CD14-positive monocyte (primary cell): ENCODE measurements at regions not wholly inside any gene's neighbourhood (a gene's known extent, or its start where the extent isn't known, plus 50 kb on each side); places are given as distances from the start of the nearest gene placed in this dataset.

Source experiments
- DNase-seq, 3 donors: peaks; one replicate each; pipeline ENCODE4 v3.0.0-alpha.2; 2011 to 2022
- H2AFZ ChIP-seq: 2 replicates; pipeline ENCODE4 v1.6.0; 2012; ENCODE audit warnings: mild to moderate bottlenecking, low read depth, low read length, inconsistent platforms; ENCODE audit not compliant: insufficient read depth, poor library complexity, severe bottlenecking
- H3K27ac ChIP-seq, 2 donors: 1 replicate in 1 of 2; 2 replicates in 1 of 2; pipeline ENCODE4 v1.5.1; 2012 to 2013; ENCODE audit warnings: low read length in 2 of 2, control low read depth in 1 of 2, inconsistent platforms in 1 of 2, low read depth in 1 of 2, mild to moderate bottlenecking in 1 of 2
- H3K27me3 ChIP-seq, 2 donors: one replicate each; pipeline versions ENCODE4 v1.6.0 to v1.6.1; 2011 to 2013; ENCODE audit warnings: low read length in 2 of 2; ENCODE audit not compliant: control insufficient read depth in 2 of 2, insufficient read depth in 2 of 2
- H3K36me3 ChIP-seq, 2 donors: replicated peaks in 1 of 2; 1 replicate in 1 of 2; 2 replicates in 1 of 2; pipeline versions ENCODE4 v1.5.1 to v1.6.1; 2012 to 2013; ENCODE audit warnings: low read length in 2 of 2, control low read depth in 1 of 2, inconsistent platforms in 1 of 2, mild to moderate bottlenecking in 1 of 2; ENCODE audit not compliant: insufficient read depth in 2 of 2, control insufficient read depth in 1 of 2
- H3K4me1 ChIP-seq, 2 donors: 1 replicate in 1 of 2; 2 replicates in 1 of 2; pipeline versions ENCODE4 v1.5.1 to v1.6.1; 2012 to 2013; ENCODE audit warnings: low read length in 2 of 2, control low read depth in 1 of 2, inconsistent platforms in 1 of 2, mild to moderate bottlenecking in 1 of 2, moderate library complexity in 1 of 2; ENCODE audit not compliant: insufficient read depth in 2 of 2, control insufficient read depth in 1 of 2
- H3K4me2 ChIP-seq: replicated peaks from 2 replicates; pipeline ENCODE3; 2012; ENCODE audit warnings: low read length, moderate library complexity, mild to moderate bottlenecking; ENCODE audit not compliant: poor library complexity, severe bottlenecking; ENCODE audit errors: extremely low read depth
- H3K4me3 ChIP-seq, 3 experiments: fragments of 200-600 bp in 1 of 3; sonication (generic) in 1 of 3; replicated peaks in 1 of 3; 1 replicate in 2 of 3; 2 replicates in 1 of 3; pipeline ENCODE4 v1.5.1; 2011 to 2013; ENCODE audit warnings: low read length in 3 of 3, mild to moderate bottlenecking in 3 of 3, control low read depth in 2 of 3, low read depth in 2 of 3, inconsistent platforms in 1 of 3, moderate library complexity in 1 of 3
- H3K79me2 ChIP-seq: 2 replicates; pipeline ENCODE4 v1.6.0; 2012; ENCODE audit warnings: mild to moderate bottlenecking, control low read depth, inconsistent platforms, low read length, moderate library complexity; ENCODE audit not compliant: insufficient read depth
- H3K9ac ChIP-seq: 2 replicates; pipeline ENCODE4 v1.6.0; 2017; ENCODE audit warnings: low read length, mild to moderate bottlenecking; ENCODE audit not compliant: insufficient read depth, poor library complexity, severe bottlenecking
- H3K9me3 ChIP-seq, 2 donors: replicated peaks in 1 of 2; 1 replicate in 1 of 2; 2 replicates in 1 of 2; pipeline versions ENCODE4 v1.5.1 to v1.6.1; 2012 to 2013; ENCODE audit warnings: low read length in 2 of 2, control low read depth in 1 of 2; ENCODE audit not compliant: control insufficient read depth in 1 of 2, insufficient read depth in 1 of 2
- H4K20me1 ChIP-seq: 2 replicates; pipeline ENCODE4 v1.6.0; 2012; ENCODE audit warnings: mild to moderate bottlenecking, low read length, control low read depth, moderate library complexity; ENCODE audit not compliant: insufficient read depth
- H3K27ac Mint-ChIP-seq, 7 donors: one replicate each; pipeline ENCODE4 v1.8.0; 2020; ENCODE audit warnings: mild to moderate bottlenecking in 7 of 7, mixed read lengths in 7 of 7, moderate library complexity in 6 of 7, inconsistent platforms in 2 of 7
- H3K27me3 Mint-ChIP-seq, 3 donors: one replicate each; pipeline ENCODE4 v1.8.0; 2021 to 2022; ENCODE audit warnings: low read depth in 3 of 3, mild to moderate bottlenecking in 3 of 3, mixed read lengths in 3 of 3, moderate library complexity in 3 of 3, inconsistent platforms in 1 of 3
- H3K36me3 Mint-ChIP-seq, 2 donors: one replicate each; pipeline ENCODE4 v1.8.0; 2020; ENCODE audit warnings: mixed read lengths in 2 of 2, inconsistent platforms in 1 of 2, mild to moderate bottlenecking in 1 of 2
- H3K4me1 Mint-ChIP-seq: one replicate; pipeline ENCODE4 v1.8.0; 2020; ENCODE audit warnings: mild to moderate bottlenecking, mixed read lengths
- H3K4me3 Mint-ChIP-seq, 2 donors: one replicate each; pipeline ENCODE4 v1.8.0; 2020; ENCODE audit warnings: mild to moderate bottlenecking in 2 of 2, mixed read lengths in 2 of 2, moderate library complexity in 1 of 2
- H3K9me3 Mint-ChIP-seq, 7 donors: one replicate each; pipeline ENCODE4 v1.8.0; 2020 to 2022; ENCODE audit warnings: mixed read lengths in 7 of 7, mild to moderate bottlenecking in 6 of 7, moderate library complexity in 6 of 7, inconsistent platforms in 2 of 7
- WGBS: methylation state at CpG from one replicate; pipeline ENCODE4 v1.1.5; 2013; ENCODE audit warnings: missing lambda C conversion rate; ENCODE audit not compliant: insufficient coverage; 5-methylcytosine and 5-hydroxymethylcytosine counted together
- intact Hi-C, 2 donors: fragments of 100-400 bp; cut with micrococcal nuclease; formaldehyde crosslinking; loops; one replicate each; pipeline versions ENCODE4 v1.15.0 to v1.15.1; 2023
- TF ChIP-seq, protein P1 (sequence below): fragments of 200-600 bp; IDR thresholded peaks from one replicate; pipeline ENCODE4 v1.8.0; 2022; ENCODE audit warnings: antibody characterized with exemption, mild to moderate bottlenecking

DNA sequence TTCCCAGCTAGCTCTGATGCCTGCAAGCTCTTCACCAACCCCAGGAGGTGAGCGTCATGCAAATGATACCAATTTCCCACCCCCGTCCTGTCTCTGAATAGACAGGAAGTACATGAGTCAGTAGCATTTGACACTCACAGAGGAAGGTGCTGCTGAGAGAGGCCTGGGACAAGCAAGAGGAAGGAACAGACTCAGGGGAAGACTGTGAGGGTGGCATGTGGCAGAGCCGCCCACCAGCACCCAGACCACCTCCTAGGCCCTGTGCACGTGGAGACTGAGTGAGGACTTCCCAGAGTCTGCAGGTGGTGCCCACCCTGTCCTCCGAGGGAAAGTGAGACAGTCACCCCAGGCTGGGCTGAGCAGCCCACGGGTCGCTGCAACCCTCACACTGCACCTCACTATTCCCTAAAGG, 199.5 kb upstream of the SFSWAP start:
- Histone ChIP-seq H3K27ac (no peak overlapping the region), H3K79me2 (no peaks in the 10 kb centered on the region), H3K27me3 (no peaks in the 10 kb centered on the region), H3K4me1 (peaks cover 7 to 14% of the 10 kb centered on the region in 2 donors), H3K9me3 (peaks cover 3 to 4% of the 10 kb centered on the region in 2 donors), H3K4me2 (no peak overlapping the region), H2AFZ (no peak overlapping the region), H4K20me1 (no peaks in the 10 kb centered on the region), H3K36me3 (no peaks in the 10 kb centered on the region), H3K9ac (peak overlapping the region; percentile 19), H3K4me3 (no peak overlapping the region)
- H3K9me3 Mint-ChIP-seq = peaks cover 3 to 8% (median 5%) of the 10 kb centered on the region in 7 donors
- H3K4me1 Mint-ChIP-seq = peaks cover 10% of the 10 kb centered on the region
- peaks cover 3 to 6% (median 4%) of the 10 kb centered on the region in 3 donors for H3K27me3 Mint-ChIP-seq
- H3K4me3 Mint-ChIP-seq = peak overlapping the region in 1 of 2 donors; percentile 66
- peak overlapping the region in 5 of 7 donors; percentile 11 to 75 (median 47) for H3K27ac Mint-ChIP-seq
- intact Hi-C loops = no loop called here
- H3K36me3 Mint-ChIP-seq = no peaks in the 10 kb centered on the region
- peak; percentile 53 to 79 (median 68) for DNase-seq
- 64% methylated on average over 3 of the region's 7 CpGs for WGBS
- TF ChIP-seq, protein P1, sequence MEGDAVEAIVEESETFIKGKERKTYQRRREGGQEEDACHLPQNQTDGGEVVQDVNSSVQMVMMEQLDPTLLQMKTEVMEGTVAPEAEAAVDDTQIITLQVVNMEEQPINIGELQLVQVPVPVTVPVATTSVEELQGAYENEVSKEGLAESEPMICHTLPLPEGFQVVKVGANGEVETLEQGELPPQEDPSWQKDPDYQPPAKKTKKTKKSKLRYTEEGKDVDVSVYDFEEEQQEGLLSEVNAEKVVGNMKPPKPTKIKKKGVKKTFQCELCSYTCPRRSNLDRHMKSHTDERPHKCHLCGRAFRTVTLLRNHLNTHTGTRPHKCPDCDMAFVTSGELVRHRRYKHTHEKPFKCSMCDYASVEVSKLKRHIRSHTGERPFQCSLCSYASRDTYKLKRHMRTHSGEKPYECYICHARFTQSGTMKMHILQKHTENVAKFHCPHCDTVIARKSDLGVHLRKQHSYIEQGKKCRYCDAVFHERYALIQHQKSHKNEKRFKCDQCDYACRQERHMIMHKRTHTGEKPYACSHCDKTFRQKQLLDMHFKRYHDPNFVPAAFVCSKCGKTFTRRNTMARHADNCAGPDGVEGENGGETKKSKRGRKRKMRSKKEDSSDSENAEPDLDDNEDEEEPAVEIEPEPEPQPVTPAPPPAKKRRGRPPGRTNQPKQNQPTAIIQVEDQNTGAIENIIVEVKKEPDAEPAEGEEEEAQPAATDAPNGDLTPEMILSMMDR = no peak

GRCh38 chr12:131511803-131512561, 198.9 kb upstream of the SFSWAP start:
- 95% methylated on average over 11 of the region's 11 CpGs for WGBS
- intact Hi-C loops = no loop called here
- no peaks in the 10 kb centered on the region for H3K36me3 Mint-ChIP-seq

More at GRCh38 chr12:131511803-131512561, 198.9 kb upstream of the SFSWAP start:
- H3K9me3 Mint-ChIP-seq = peaks cover 3 to 12% (median 7%) of the 10 kb centered on the region in 7 donors
- H4K20me1 ChIP-seq = no peaks in the 10 kb centered on the region
- H3K4me3 ChIP-seq = no peak overlapping the region
- peaks cover 8 to 9% of the 10 kb centered on the region in 2 donors for H3K9me3 ChIP-seq
- H3K9ac ChIP-seq = peak overlapping the region; percentile 19
- no peaks in the 10 kb centered on the region for H3K36me3 ChIP-seq
- TF ChIP-seq, protein P1 = no peak
- peaks cover 3 to 6% (median 4%) of the 10 kb centered on the region in 3 donors for H3K27me3 Mint-ChIP-seq
- peak overlapping the region in 1 of 2 donors; percentile 66 for H3K4me3 Mint-ChIP-seq
- peak overlapping the region in 3 of 7 donors; percentile 22 to 68 (median 47) for H3K27ac Mint-ChIP-seq
- no peaks in the 10 kb centered on the region for H3K79me2 ChIP-seq
- peaks cover 7 to 14% of the 10 kb centered on the region in 2 donors for H3K4me1 ChIP-seq
- H3K4me2 ChIP-seq = no peak overlapping the region
- no peaks in the 10 kb centered on the region for H3K27me3 ChIP-seq
- DNase-seq = no peak
- H3K4me1 Mint-ChIP-seq = peaks cover 10% of the 10 kb centered on the region
- no peak overlapping the region for H2AFZ ChIP-seq
- no peak overlapping the region for H3K27ac ChIP-seq
